Amygdala (tissue), 56 donors: ENCODE measurements at regions not wholly inside any gene's neighbourhood (a gene's known extent, or its start where the extent isn't known, plus 50 kb on each side); places are given as distances from the start of the nearest gene placed in this dataset.

Experiments used
- DNase-seq, 56 donors: peaks; one replicate each; lab custom pipeline; 2025; lab: John Stamatoyannopoulos, UW

GRCh38 chr10:2674451-2674850, 392.9 kb upstream of the PFKP start:
- no peak for DNase-seq

- DNase-seq, result no peak
These were observed 396.5 kb upstream of the PFKP start for GRCh38 chr10:2670864-2671263.

GRCh38 chr10:2665772-2666171, 401.6 kb upstream of the PFKP start:
- DNase-seq, result no peak

- DNase-seq, result no peak
These were observed 407.1 kb upstream of the PFKP start for GRCh38 chr10:2660276-2660675.

- no peak for DNase-seq
These were observed 407.6 kb upstream of the PFKP start for GRCh38 chr10:2659660-2660209.

GRCh38 chr10:2658780-2659179, 408.6 kb upstream of the PFKP start:
- no peak for DNase-seq

- DNase-seq, result no peak
These were observed 417.0 kb upstream of the PFKP start for GRCh38 chr10:2650328-2650727.

- no peak for DNase-seq
These were observed 426.3 kb upstream of the PFKP start for GRCh38 chr10:2641028-2641427.

- DNase-seq, result no peak
These were observed 433.7 kb upstream of the PFKP start for GRCh38 chr10:2633630-2634029.

GRCh38 chr10:2631557-2632205, 435.7 kb upstream of the PFKP start:
- DNase-seq, result no peak

- DNase-seq, result no peak
These were observed 438.6 kb upstream of the PFKP start for GRCh38 chr10:2628705-2629104.

- DNase-seq, result no peak
These were observed 439.4 kb upstream of the PFKP start for GRCh38 chr10:2627969-2628368.

GRCh38 chr10:2625094-2625493, 442.3 kb upstream of the PFKP start:
- no peak for DNase-seq

GRCh38 chr10:2623675-2624274, 443.6 kb upstream of the PFKP start:
- DNase-seq, result no peak

GRCh38 chr10:2620827-2621521, 446.4 kb upstream of the PFKP start:
- DNase-seq, result no peak

GRCh38 chr10:2619916-2620315, 447.4 kb upstream of the PFKP start:
- DNase-seq, result no peak

GRCh38 chr10:2619472-2619871, 447.9 kb upstream of the PFKP start:
- no peak for DNase-seq

- DNase-seq, result no peak
These were observed 448.7 kb upstream of the PFKP start for GRCh38 chr10:2618690-2619089.

GRCh38 chr10:2616215-2616614, 451.1 kb upstream of the PFKP start:
- no peak for DNase-seq

- no peak for DNase-seq
These were observed 455.7 kb upstream of the PFKP start for GRCh38 chr10:2611603-2612002.

GRCh38 chr10:2610946-2611345, 456.4 kb upstream of the PFKP start:
- no peak for DNase-seq

- DNase-seq, result no peak
These were observed 462.5 kb upstream of the PFKP start for GRCh38 chr10:2604891-2605290.
